Activated CD8-positive, alpha-beta T cell treated with anti-CD3 and anti-CD28 coated beads for 36 hours (primary cell): ENCODE measurements at regions not wholly inside any gene's neighbourhood (a gene's known extent, or its start where the extent isn't known, plus 50 kb on each side); places are given as distances from the start of the nearest gene placed in this dataset.

ENCODE experiments used
- ATAC-seq: fragments of 200-7000 bp; cut with Tn5 transposase; one replicate; pipeline ENCODE4 v1.10.0; 2021; ENCODE audit warnings: mild to moderate bottlenecking, moderate library complexity
- CTCF ChIA-PET: fragments of 350-600 bp; sonication (Branson Sonifier 250); formaldehyde crosslinking; loops from one replicate; lab custom pipeline; 2021; ENCODE audit warnings: antibody characterized with exemption; lab: Charles Lee
- POLR2A ChIA-PET: fragments of 350-600 bp; sonication (Branson Sonifier 250); formaldehyde crosslinking; loops from one replicate; lab custom pipeline; 2021; ENCODE audit warnings: antibody characterized with exemption; lab: Charles Lee
- DNase-seq: peaks from one replicate; pipeline ENCODE4 v3.0.0-alpha.2; 2020
- H3K27ac Mint-ChIP-seq: one replicate; pipeline ENCODE4 v1.8.0; 2021; ENCODE audit warnings: mild to moderate bottlenecking, mixed read lengths
- H3K27me3 Mint-ChIP-seq: one replicate; pipeline ENCODE4 v1.8.0; 2021; ENCODE audit warnings: mixed read lengths
- H3K36me3 Mint-ChIP-seq: one replicate; pipeline ENCODE4 v1.8.0; 2021; ENCODE audit warnings: low read depth, mixed read lengths
- H3K4me1 Mint-ChIP-seq: one replicate; pipeline ENCODE4 v1.8.0; 2021; ENCODE audit warnings: low read depth, mixed read lengths
- H3K4me3 Mint-ChIP-seq: one replicate; pipeline ENCODE4 v1.8.0; 2021; ENCODE audit warnings: mild to moderate bottlenecking, moderate library complexity, mixed read lengths
- H3K9me3 Mint-ChIP-seq: one replicate; pipeline ENCODE4 v1.8.0; 2021; ENCODE audit warnings: mixed read lengths
- CTCF ChIP-seq: fragments of 200-600 bp; IDR thresholded peaks from one replicate; pipeline ENCODE4 v1.8.0; 2022; ENCODE audit warnings: antibody characterized with exemption, mild to moderate bottlenecking
- intact Hi-C: fragments of 100-400 bp; cut with micrococcal nuclease; formaldehyde crosslinking; loops from one replicate; pipeline ENCODE4 v1.10.0; 2022

- DNase-seq = no peak
- intact Hi-C loops = no loop called here
- Mint-ChIP-seq H3K27ac (no peak overlapping the region), H3K27me3 (peaks cover 4% of the 10 kb centered on the region), H3K4me1 (no peaks in the 10 kb centered on the region), H3K4me3 (no peak overlapping the region), H3K9me3 (no peaks in the 10 kb centered on the region), H3K36me3 (no peaks in the 10 kb centered on the region)
- no peak for TF ChIP-seq CTCF
- no peak for ATAC-seq
- ChIA-PET POLR2A (no interaction called here), CTCF (no interaction called here)
These were observed 324.7 kb upstream of the TLE4 start for GRCh38 chr9:79247021-79247420.

DNA sequence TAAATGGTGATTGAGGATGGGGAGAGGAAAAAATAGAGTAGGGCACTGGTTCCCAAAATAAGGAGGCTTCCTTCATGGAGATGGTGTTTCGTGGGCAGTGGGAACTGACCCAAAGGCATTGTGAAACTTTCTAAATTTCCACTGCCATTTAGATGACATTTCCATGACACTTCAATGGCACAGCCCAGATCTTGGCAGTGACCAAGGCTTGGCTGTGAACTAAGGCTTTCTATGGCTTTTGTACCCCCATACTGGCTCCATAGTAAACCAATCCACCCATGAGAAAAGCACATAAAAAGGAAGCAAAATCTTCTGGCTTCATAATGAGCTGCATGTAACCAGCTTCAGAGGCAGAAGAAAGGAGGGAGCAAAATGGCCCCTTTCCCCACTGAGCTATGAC lies 321.0 kb upstream of the TLE4 start:
- no peak overlapping the region for H3K27ac Mint-ChIP-seq
- H3K9me3 Mint-ChIP-seq = no peaks in the 10 kb centered on the region
- H3K4me1 Mint-ChIP-seq = no peaks in the 10 kb centered on the region
- DNase-seq = no peak
- no peak overlapping the region for H3K4me3 Mint-ChIP-seq
- intact Hi-C loops = no loop called here
- no peaks in the 10 kb centered on the region for H3K36me3 Mint-ChIP-seq
- POLR2A ChIA-PET = no interaction called here
- no peak for TF ChIP-seq CTCF
- no peak for ATAC-seq
- CTCF ChIA-PET = no interaction called here
- peaks cover 2% of the 10 kb centered on the region for H3K27me3 Mint-ChIP-seq

- no peaks in the 10 kb centered on the region for H3K9me3 Mint-ChIP-seq
These were observed 316.7 kb upstream of the TLE4 start for GRCh38 chr9:79254900-79255650.

DNA sequence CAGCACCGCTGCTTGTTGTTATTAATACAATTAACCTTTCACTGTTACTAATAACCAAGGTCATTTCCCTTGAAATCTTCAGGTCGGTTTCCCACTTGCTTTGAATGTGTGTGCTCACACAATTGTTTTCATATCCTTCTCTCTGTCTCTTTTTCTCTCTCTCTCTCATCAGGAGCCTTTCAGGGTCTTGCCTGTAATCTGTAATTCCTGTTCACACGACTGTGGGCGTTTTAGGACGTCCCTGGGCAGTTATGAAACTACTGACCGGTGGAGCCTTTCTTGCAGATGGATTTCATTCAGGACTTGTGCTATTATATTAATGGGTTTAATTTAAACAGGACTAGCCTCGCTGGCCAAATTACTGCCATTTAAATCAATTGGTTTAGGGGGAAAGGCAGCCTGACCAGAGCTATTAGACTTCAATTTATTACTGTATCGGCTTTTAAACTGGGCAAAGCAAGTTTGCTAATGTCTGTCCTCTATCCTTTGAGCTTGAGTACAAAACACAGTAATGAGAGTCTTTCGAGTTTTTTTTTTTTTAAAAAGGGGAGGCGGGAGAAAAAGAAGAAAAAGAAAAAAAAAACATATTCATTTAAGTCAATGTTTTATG lies 316.0 kb upstream of the TLE4 start:
- Mint-ChIP-seq H3K4me3 (no peak overlapping the region), H3K4me1 (no peaks in the 10 kb centered on the region), H3K36me3 (no peaks in the 10 kb centered on the region), H3K27ac (no peak overlapping the region), H3K27me3 (peaks cover 7% of the 10 kb centered on the region), H3K9me3 (no peaks in the 10 kb centered on the region)
- ChIA-PET POLR2A (no interaction called here), CTCF (interaction anchor here (1.2 kb wide), 1 partner anchor 23 kb away, joined by 4 read pairs; no protein-coding TSS in a partner anchor)
- DNase-seq (no peak), ATAC-seq (no peak)
- no peak for TF ChIP-seq CTCF
- intact Hi-C loops = no loop called here

More at GRCh38 chr9:79254900-79255650, 316.7 kb upstream of the TLE4 start:
- POLR2A ChIA-PET = no interaction called here
- TF ChIP-seq CTCF = no peak
- Mint-ChIP-seq H3K27me3 (peaks cover 4% of the 10 kb centered on the region), H3K4me3 (no peak overlapping the region), H3K27ac (no peak overlapping the region), H3K36me3 (no peaks in the 10 kb centered on the region), H3K4me1 (no peaks in the 10 kb centered on the region)
- CTCF ChIA-PET = interaction anchor here (0.6 to 1.2 kb wide), 2 partner anchors 23 to 40 kb away, joined by 3 to 4 read pairs; no protein-coding TSS in a partner anchor
- DNase-seq (no peak), ATAC-seq (no peak)
- intact Hi-C loops = no loop called here

- no peak overlapping the region for H3K27ac Mint-ChIP-seq
These were observed 315.0 kb upstream of the TLE4 start for GRCh38 chr9:79256691-79257213.

More at GRCh38 chr9:79256691-79257213, 315.0 kb upstream of the TLE4 start:
- no peak for ATAC-seq
- Mint-ChIP-seq H3K36me3 (no peaks in the 10 kb centered on the region), H3K9me3 (no peaks in the 10 kb centered on the region), H3K4me3 (no peak overlapping the region), H3K27me3 (peaks cover 11% of the 10 kb centered on the region), H3K4me1 (no peaks in the 10 kb centered on the region)
- POLR2A ChIA-PET = no interaction called here
- TF ChIP-seq CTCF = no peak
- no peak for DNase-seq
- intact Hi-C loops = no loop called here
- CTCF ChIA-PET = no interaction called here
